ENCODE measurements at regions not wholly inside any gene's neighbourhood (a gene's known extent, or its start where the extent isn't known, plus 50 kb on each side); places are given as distances from the start of the nearest gene placed in this dataset.

- peak; percentile 75 for TF ChIP-seq CTCF (conservative IDR thresholded peaks at IDR 0.05)
- no peak for TF ChIP-seq ZFX (IDR thresholded peaks at IDR 0.05)
Observed at GRCh38 chr13:79973533-79973963, 367.4 kb downstream of the SPRY2 start.
